ENCODE measurements at regions not wholly inside any gene's neighbourhood (a gene's known extent, or its start where the extent isn't known, plus 50 kb on each side); places are given as distances from the start of the nearest gene placed in this dataset.

- H3K36me3 ChIP-seq (ENCODE audit: insufficient read depth, low read length) = no peaks in the 10 kb centered on the region
- H4K20me1 ChIP-seq (ENCODE audit: insufficient read depth, low read length) = no peaks in the 10 kb centered on the region
- TF ChIP-seq CTCF (conservative IDR thresholded peaks at IDR 0.05; ENCODE audit: low read length) = no peak
- TF ChIP-seq EZH2phosphoT487 (IDR thresholded peaks at IDR 0.05; ENCODE audit: borderline replicate concordance, low read depth, low read length) = no peak
- H3K9me2 ChIP-seq (ENCODE audit: insufficient read depth, low read length) = no peaks in the 10 kb centered on the region
- peaks cover 6% of the 10 kb centered on the region for H3K4me1 ChIP-seq (ENCODE audit: insufficient read depth, low read length, poor library complexity, severe bottlenecking)
- H3K27ac ChIP-seq (ENCODE audit: low read depth, low read length, poor library complexity, severe bottlenecking) = no peak overlapping the region
- BruUV-seq (replicated peaks) = no TSS peak
- intact Hi-C loops (cut with micrococcal nuclease; ENCODE audit: unreplicated experiment) = no loop called here
- no peak overlapping the region for H2AFZ ChIP-seq (ENCODE audit: low read length)
- no peak overlapping the region for H3K4me2 ChIP-seq (ENCODE audit: low read length)
- no peaks in the 10 kb centered on the region for H3K9me3 ChIP-seq (ENCODE audit: low read length)
- H3K79me2 ChIP-seq (ENCODE audit: insufficient read depth, low read depth, low read length) = no peaks in the 10 kb centered on the region
- ChIA-PET CTCF (ENCODE audit: unreplicated experiment) (interaction anchor here (0.7 kb wide), 1 partner anchor 29 kb away, joined by 5 read pairs; no protein-coding TSS in a partner anchor), POLR2A (interaction anchor here (0.6 kb wide), 1 partner anchor 296 kb away, joined by 8 read pairs; no protein-coding TSS in a partner anchor)
- no peak for DNase-seq (ENCODE audit: low spot score)
- H3K4me3 ChIP-seq (ENCODE audit: low read depth, low read length, poor library complexity, severe bottlenecking) = no peak overlapping the region
Observed at GRCh38 chr4:24470666-24471485, 113.5 kb downstream of the DHX15 start.

- Histone ChIP-seq H3K27ac (ENCODE audit: low read depth, low read length, poor library complexity, severe bottlenecking) (no peak overlapping the region), H3K79me2 (ENCODE audit: insufficient read depth, low read depth, low read length) (no peaks in the 10 kb centered on the region), H4K20me1 (ENCODE audit: insufficient read depth, low read length) (no peaks in the 10 kb centered on the region), H3K9me2 (ENCODE audit: insufficient read depth, low read length) (no peaks in the 10 kb centered on the region), H3K36me3 (ENCODE audit: insufficient read depth, low read length) (no peaks in the 10 kb centered on the region), H2AFZ (ENCODE audit: low read length) (no peak overlapping the region), H3K4me3 (ENCODE audit: low read depth, low read length, poor library complexity, severe bottlenecking) (no peak overlapping the region), H3K4me1 (ENCODE audit: insufficient read depth, low read length, poor library complexity, severe bottlenecking) (peaks cover under 1% of the 10 kb centered on the region), H3K4me2 (ENCODE audit: low read length) (no peak overlapping the region), H3K9me3 (ENCODE audit: low read length) (no peaks in the 10 kb centered on the region)
- ChIA-PET POLR2A (no interaction called here), CTCF (ENCODE audit: unreplicated experiment) (no interaction called here)
- no peak for DNase-seq (ENCODE audit: low spot score)
- TF ChIP-seq EZH2phosphoT487 (IDR thresholded peaks at IDR 0.05; ENCODE audit: borderline replicate concordance, low read depth, low read length) = no peak
- TF ChIP-seq CTCF (conservative IDR thresholded peaks at IDR 0.05; ENCODE audit: low read length) = no peak
- no TSS peak for BruUV-seq (replicated peaks)
- intact Hi-C loops (cut with micrococcal nuclease; ENCODE audit: unreplicated experiment) = no loop called here
Observed at GRCh38 chr4:24468071-24468470, 116.3 kb downstream of the DHX15 start.

GRCh38 chr4:24464566-24464965 lies 119.8 kb downstream of the DHX15 start:
- H3K4me2 ChIP-seq (ENCODE audit: low read length) = no peak overlapping the region
- no peak overlapping the region for H2AFZ ChIP-seq (ENCODE audit: low read length)
- POLR2A ChIA-PET = interaction anchor here (0.5 kb wide), 1 partner anchor 939 kb away, joined by 4 read pairs; no protein-coding TSS in a partner anchor
- H4K20me1 ChIP-seq (ENCODE audit: insufficient read depth, low read length) = no peaks in the 10 kb centered on the region
- no peaks in the 10 kb centered on the region for H3K4me1 ChIP-seq (ENCODE audit: insufficient read depth, low read length, poor library complexity, severe bottlenecking)
- CTCF ChIA-PET (ENCODE audit: unreplicated experiment) = no interaction called here
- BruUV-seq (replicated peaks) = no TSS peak
- no peak overlapping the region for H3K4me3 ChIP-seq (ENCODE audit: low read depth, low read length, poor library complexity, severe bottlenecking)
- no peak for DNase-seq (ENCODE audit: low spot score)
- H3K79me2 ChIP-seq (ENCODE audit: insufficient read depth, low read depth, low read length) = no peaks in the 10 kb centered on the region
- no peaks in the 10 kb centered on the region for H3K36me3 ChIP-seq (ENCODE audit: insufficient read depth, low read length)
- intact Hi-C loops (cut with micrococcal nuclease; ENCODE audit: unreplicated experiment) = no loop called here
- no peak overlapping the region for H3K27ac ChIP-seq (ENCODE audit: low read depth, low read length, poor library complexity, severe bottlenecking)
- no peaks in the 10 kb centered on the region for H3K9me2 ChIP-seq (ENCODE audit: insufficient read depth, low read length)
- TF ChIP-seq CTCF (conservative IDR thresholded peaks at IDR 0.05; ENCODE audit: low read length) = no peak
- TF ChIP-seq EZH2phosphoT487 (IDR thresholded peaks at IDR 0.05; ENCODE audit: borderline replicate concordance, low read depth, low read length) = no peak
- no peaks in the 10 kb centered on the region for H3K9me3 ChIP-seq (ENCODE audit: low read length)
